ENCODE measurements at regions not wholly inside any gene's neighbourhood (a gene's known extent, or its start where the extent isn't known, plus 50 kb on each side); places are given as distances from the start of the nearest gene placed in this dataset.

- TF ChIP-seq CTCF (IDR thresholded peaks at IDR 0.05) (no peak), POLR2A (IDR thresholded peaks at IDR 0.05; ENCODE audit: low read depth) (no peak)
Measured at GRCh38 chr16:65336160-65336559, 214.3 kb upstream of the CDH11 start.
